GM12874 (cell line): ENCODE measurements at regions not wholly inside any gene's neighbourhood (a gene's known extent, or its start where the extent isn't known, plus 50 kb on each side); places are given as distances from the start of the nearest gene placed in this dataset.
A peak's percentile ranks its signal among the peaks of the same experiment; 100 is the strongest.

Source experiments
- CTCF ChIP-seq: IDR thresholded peaks from 2 replicates; pipeline ENCODE4 v1.5.1; 2011; ENCODE audit warnings: low read depth, mild to moderate bottlenecking, control low read depth, low read length, moderate library complexity; ENCODE audit not compliant: insufficient read depth

- TF ChIP-seq CTCF: no peak
These were observed 205.6 kb upstream of the S100G start for GRCh38 chrX:16444353-16444752.

GRCh38 chrX:16445166-16445752 lies 204.7 kb upstream of the S100G start:
- TF ChIP-seq CTCF: peak; percentile 76

GRCh38 chrX:16451334-16451733 lies 198.6 kb upstream of the S100G start:
- TF ChIP-seq CTCF: no peak

- TF ChIP-seq CTCF: no peak
These were observed 195.0 kb upstream of the S100G start for GRCh38 chrX:16454926-16455325.

GRCh38 chrX:16457239-16457638 lies 192.7 kb upstream of the S100G start:
- TF ChIP-seq CTCF: no peak

- no peak for TF ChIP-seq CTCF
These were observed 191.8 kb upstream of the S100G start for GRCh38 chrX:16458208-16458607.

GRCh38 chrX:16459008-16459407 lies 190.9 kb upstream of the S100G start:
- TF ChIP-seq CTCF: no peak

- no peak for TF ChIP-seq CTCF
These were observed 188.0 kb upstream of the S100G start for GRCh38 chrX:16461968-16462367.
